OCI-LY7 (cell line): ENCODE measurements at regions not wholly inside any gene's neighbourhood (a gene's known extent, or its start where the extent isn't known, plus 50 kb on each side); places are given as distances from the start of the nearest gene placed in this dataset.

Experiments used
- BruUV-seq: library from RNA; stranded (reverse); fragments of 400-500 nt; replicated peaks from 2 replicates; lab custom pipeline; 2021; lab: Mats Ljungman, UMichigan
- CTCF ChIA-PET: fragments of 300-600 bp; sonication (Branson Sonifier 250); formaldehyde crosslinking; loops from one replicate; lab custom pipeline; 2022; ENCODE audit warnings: antibody characterized with exemption; ENCODE audit not compliant: unreplicated experiment; lab: Charles Lee
- POLR2A ChIA-PET: fragments of 300-600 bp; sonication (Branson Sonifier 250); formaldehyde crosslinking; loops from one replicate; lab custom pipeline; 2022; ENCODE audit warnings: antibody characterized with exemption; lab: Charles Lee
- DNase-seq: peaks from one replicate; pipeline ENCODE4 v3.0.0-alpha.2; 2015; ENCODE audit warnings: low spot score
- H2AFZ ChIP-seq: fragments of 200-600 bp; sonication (generic), shearing (Covaris generic); 2 replicates; pipeline ENCODE4 v1.6.1; 2014; ENCODE audit warnings: mild to moderate bottlenecking, antibody characterized with exemption, low read length, moderate library complexity
- H3K27ac ChIP-seq: fragments of 200-600 bp; sonication (generic); 2 replicates; pipeline ENCODE4 v1.5.1; 2014; ENCODE audit warnings: mixed run types, low read depth, mild to moderate bottlenecking, moderate library complexity, low read length, inconsistent platforms; ENCODE audit not compliant: poor library complexity, severe bottlenecking
- H3K36me3 ChIP-seq: fragments of 200-600 bp; sonication (generic); 2 replicates; pipeline ENCODE4 v1.6.1; 2014; ENCODE audit warnings: mild to moderate bottlenecking, antibody characterized with exemption, low read length, moderate library complexity, mixed read lengths; ENCODE audit not compliant: insufficient read depth
- H3K4me1 ChIP-seq: fragments of 200-600 bp; sonication (generic); 2 replicates; pipeline ENCODE4 v1.5.1; 2014; ENCODE audit warnings: mild to moderate bottlenecking, low read length; ENCODE audit not compliant: insufficient read depth, poor library complexity, severe bottlenecking
- H3K4me2 ChIP-seq: fragments of 200-600 bp; sonication (generic); 2 replicates; pipeline ENCODE4 v1.6.1; 2014; ENCODE audit warnings: mild to moderate bottlenecking, low read length
- H3K4me3 ChIP-seq: fragments of 200-600 bp; sonication (generic); 2 replicates; pipeline ENCODE4 v1.5.1; 2014; ENCODE audit warnings: mild to moderate bottlenecking, low read depth, low read length; ENCODE audit not compliant: poor library complexity, severe bottlenecking
- H3K79me2 ChIP-seq: fragments of 200-600 bp; sonication (generic); 2 replicates; pipeline ENCODE4 v1.6.1; 2016; ENCODE audit warnings: low read depth, mild to moderate bottlenecking, low read length, moderate library complexity, mixed read lengths; ENCODE audit not compliant: insufficient read depth
- H3K9me2 ChIP-seq: fragments of 200-600 bp; sonication (generic); 2 replicates; pipeline ENCODE4 v1.6.1; 2016; ENCODE audit warnings: mild to moderate bottlenecking, low read length, mixed read lengths; ENCODE audit not compliant: insufficient read depth
- H3K9me3 ChIP-seq: fragments of 200-600 bp; sonication (generic); 2 replicates; pipeline ENCODE4 v1.6.1; 2014; ENCODE audit warnings: mild to moderate bottlenecking, mixed run types, low read length, mixed read lengths
- H4K20me1 ChIP-seq: fragments of 200-600 bp; sonication (generic); 2 replicates; pipeline ENCODE4 v1.6.1; 2014; ENCODE audit warnings: mild to moderate bottlenecking, antibody characterized with exemption, low read length, moderate library complexity, mixed read lengths; ENCODE audit not compliant: insufficient read depth
- CTCF ChIP-seq: fragments of 200-600 bp; sonication (generic); conservative IDR thresholded peaks from 2 replicates; pipeline ENCODE4 v1.5.1; 2014; ENCODE audit warnings: mild to moderate bottlenecking, antibody characterized with exemption, low read length, moderate library complexity, mixed read lengths
- EZH2phosphoT487 ChIP-seq: fragments of 200-600 bp; sonication (generic); IDR thresholded peaks from 2 replicates; pipeline ENCODE4 v1.6.1; 2018; ENCODE audit warnings: low read depth, borderline replicate concordance, mild to moderate bottlenecking, mixed run types, antibody characterized with exemption, low read length, moderate library complexity, mixed read lengths
- intact Hi-C: fragments of 100-400 bp; cut with micrococcal nuclease; formaldehyde crosslinking; loops from one replicate; pipeline ENCODE4 v1.10.0; 2022; ENCODE audit not compliant: unreplicated experiment

GRCh38 chr7:142612237-142612881 lies 136.9 kb upstream of the PRSS1 start:
- Histone ChIP-seq H3K79me2 (no peaks in the 10 kb centered on the region), H3K36me3 (no peaks in the 10 kb centered on the region), H2AFZ (no peak overlapping the region), H3K9me3 (0 out of 2 replicates have a peak, but pooled peaks cover 4% of the 10 kb centered on the region), H3K9me2 (no peaks in the 10 kb centered on the region), H3K27ac (no peak overlapping the region), H3K4me2 (no peak overlapping the region), H3K4me3 (no peak overlapping the region), H3K4me1 (no peaks in the 10 kb centered on the region), H4K20me1 (no peaks in the 10 kb centered on the region)
- no TSS peak for BruUV-seq
- intact Hi-C loops: no loop called here
- no peak for DNase-seq
- ChIA-PET CTCF (no interaction called here), POLR2A (interaction anchor here (1.0 kb wide), 1 partner anchor 66 kb away, joined by 4 read pairs; no protein-coding TSS in a partner anchor)
- no peak for TF ChIP-seq EZH2phosphoT487

DNA sequence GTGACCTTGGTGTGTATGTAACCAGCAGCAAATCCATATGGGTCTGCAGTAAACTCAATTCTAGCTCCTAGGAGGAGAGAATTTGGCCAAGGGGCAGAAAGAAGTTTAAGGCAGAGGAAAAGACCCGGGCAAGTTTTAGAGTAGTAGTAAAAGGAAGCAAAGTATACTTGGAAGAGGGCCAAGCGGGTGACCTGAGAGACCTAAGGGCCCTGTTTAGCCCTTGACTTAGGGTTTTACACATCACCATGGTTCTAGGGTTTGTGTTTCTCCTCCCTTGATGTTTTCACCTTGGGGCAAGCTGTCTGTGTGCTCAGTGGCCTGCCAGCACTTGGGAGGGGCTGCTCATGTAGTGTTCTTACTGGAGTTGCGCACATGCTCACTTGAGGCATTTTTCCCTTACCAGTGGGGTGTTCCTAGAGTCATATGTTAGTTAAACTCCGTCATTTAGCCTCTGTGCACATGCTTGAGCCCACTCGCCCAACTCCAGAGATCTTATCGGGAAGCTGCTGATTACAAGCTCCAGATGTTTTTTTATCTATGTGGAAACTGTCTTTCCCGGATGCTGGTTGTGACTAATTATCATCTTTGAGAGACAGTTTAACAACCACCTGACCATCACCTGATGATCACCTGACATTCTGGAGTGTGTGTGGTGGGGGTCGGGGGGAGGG lies 137.6 kb upstream of the PRSS1 start:
- Histone ChIP-seq H2AFZ (no peak overlapping the region), H3K4me1 (no peaks in the 10 kb centered on the region), H3K9me2 (no peaks in the 10 kb centered on the region), H3K4me2 (no peak overlapping the region), H3K9me3 (0 out of 2 replicates have a peak, but pooled peaks cover 4% of the 10 kb centered on the region), H3K79me2 (no peaks in the 10 kb centered on the region), H3K4me3 (no peak overlapping the region), H4K20me1 (no peaks in the 10 kb centered on the region), H3K27ac (no peak overlapping the region), H3K36me3 (no peaks in the 10 kb centered on the region)
- intact Hi-C loops: no loop called here
- ChIA-PET POLR2A (interaction anchor here (1.0 kb wide), 1 partner anchor 66 kb away, joined by 4 read pairs; no protein-coding TSS in a partner anchor), CTCF (no interaction called here)
- DNase-seq: no peak
- no TSS peak for BruUV-seq
- TF ChIP-seq CTCF (no peak), EZH2phosphoT487 (no peak)

GRCh38 chr7:142608630-142609428 lies 140.4 kb upstream of the PRSS1 start:
- Histone ChIP-seq H3K4me1 (no peaks in the 10 kb centered on the region), H4K20me1 (no peaks in the 10 kb centered on the region), H3K4me2 (no peak overlapping the region), H3K79me2 (no peaks in the 10 kb centered on the region), H3K9me3 (0 out of 2 replicates have a peak, but pooled peaks cover 4% of the 10 kb centered on the region), H3K9me2 (no peaks in the 10 kb centered on the region), H3K27ac (no peak overlapping the region), H2AFZ (no peak overlapping the region), H3K4me3 (no peak overlapping the region), H3K36me3 (no peaks in the 10 kb centered on the region)
- no peak for DNase-seq
- TF ChIP-seq CTCF (no peak), EZH2phosphoT487 (no peak)
- ChIA-PET POLR2A (interaction anchor here (1.4 kb wide), 1 partner anchor 202 kb away, joined by 3 read pairs; no protein-coding TSS in a partner anchor), CTCF (interaction anchor here (0.9 kb wide), 1 partner anchor 24 kb away, joined by 3 read pairs; no protein-coding TSS in a partner anchor)
- no TSS peak for BruUV-seq
- intact Hi-C loops: loop anchor here (10.0 kb wide), 1 partner anchor 606 kb away; no protein-coding TSS in a partner anchor
